ENCODE measurements at regions not wholly inside any gene's neighbourhood (a gene's known extent, or its start where the extent isn't known, plus 50 kb on each side); places are given as distances from the start of the nearest gene placed in this dataset.

DNA sequence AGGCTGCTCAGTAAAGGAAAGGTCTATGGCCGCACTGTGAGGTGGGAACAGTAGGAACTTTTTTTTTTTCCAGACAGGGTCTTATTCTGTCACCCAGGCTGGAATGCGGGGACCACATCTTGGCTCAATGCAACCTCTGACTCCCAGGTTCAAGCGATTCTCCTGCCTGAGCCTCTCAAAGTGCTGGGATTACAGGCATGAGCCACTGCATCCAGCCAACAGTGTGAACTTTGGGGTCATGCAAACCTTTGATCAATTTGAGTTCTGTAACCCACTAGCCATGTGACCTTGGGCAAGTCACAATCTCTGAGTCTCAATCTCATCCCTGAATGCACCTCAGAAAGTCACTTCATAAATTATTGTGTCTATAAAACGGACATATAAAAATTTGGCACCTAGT lies 286.8 kb upstream of the CTNNB1 start:
- DNase-seq (ENCODE audit: low spot score in 2 of 2) = no peak
- TF ChIP-seq POLR2A (IDR thresholded peaks at IDR 0.05) = no peak
- no peak for TF ChIP-seq POLR2AphosphoS5 (IDR thresholded peaks at IDR 0.05)
- TF ChIP-seq, protein P1, sequence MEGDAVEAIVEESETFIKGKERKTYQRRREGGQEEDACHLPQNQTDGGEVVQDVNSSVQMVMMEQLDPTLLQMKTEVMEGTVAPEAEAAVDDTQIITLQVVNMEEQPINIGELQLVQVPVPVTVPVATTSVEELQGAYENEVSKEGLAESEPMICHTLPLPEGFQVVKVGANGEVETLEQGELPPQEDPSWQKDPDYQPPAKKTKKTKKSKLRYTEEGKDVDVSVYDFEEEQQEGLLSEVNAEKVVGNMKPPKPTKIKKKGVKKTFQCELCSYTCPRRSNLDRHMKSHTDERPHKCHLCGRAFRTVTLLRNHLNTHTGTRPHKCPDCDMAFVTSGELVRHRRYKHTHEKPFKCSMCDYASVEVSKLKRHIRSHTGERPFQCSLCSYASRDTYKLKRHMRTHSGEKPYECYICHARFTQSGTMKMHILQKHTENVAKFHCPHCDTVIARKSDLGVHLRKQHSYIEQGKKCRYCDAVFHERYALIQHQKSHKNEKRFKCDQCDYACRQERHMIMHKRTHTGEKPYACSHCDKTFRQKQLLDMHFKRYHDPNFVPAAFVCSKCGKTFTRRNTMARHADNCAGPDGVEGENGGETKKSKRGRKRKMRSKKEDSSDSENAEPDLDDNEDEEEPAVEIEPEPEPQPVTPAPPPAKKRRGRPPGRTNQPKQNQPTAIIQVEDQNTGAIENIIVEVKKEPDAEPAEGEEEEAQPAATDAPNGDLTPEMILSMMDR (IDR thresholded peaks at IDR 0.05) = no peak
- intact Hi-C loops (cut with DNase I; ENCODE audit: low total_unique reads) = no loop called here
- H3K27ac ChIP-seq = no peak overlapping the region
- H3K4me1 ChIP-seq = no peaks in the 10 kb centered on the region
- H3K9me3 ChIP-seq = no peaks in the 10 kb centered on the region
- no peak overlapping the region for H3K4me3 ChIP-seq
- H3K36me3 ChIP-seq = no peaks in the 10 kb centered on the region
- no peaks in the 10 kb centered on the region for H3K27me3 ChIP-seq

DNA sequence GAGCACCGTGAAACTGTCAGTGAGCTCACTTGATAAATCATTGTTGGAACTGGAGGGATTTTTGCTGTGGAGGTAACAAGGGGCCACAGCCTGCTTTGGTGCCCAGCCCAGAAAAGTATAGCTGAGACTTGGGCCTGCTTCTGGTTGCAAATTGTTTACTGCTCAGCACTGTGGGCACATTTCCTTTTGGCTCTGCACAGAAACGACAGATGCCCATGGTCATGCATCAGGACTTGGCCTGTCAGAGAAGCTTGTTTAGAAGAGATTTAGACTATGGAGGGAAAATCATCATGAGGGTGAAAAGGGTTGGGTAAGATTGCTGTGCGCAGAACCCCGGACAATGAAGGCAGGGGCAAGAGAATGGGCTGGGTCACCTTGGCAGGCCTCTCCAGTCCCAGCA lies 286.1 kb upstream of the CTNNB1 start:
- TF ChIP-seq, protein P1 (IDR thresholded peaks at IDR 0.05) = no peak
- no peak for TF ChIP-seq POLR2AphosphoS5 (IDR thresholded peaks at IDR 0.05)
- TF ChIP-seq POLR2A (IDR thresholded peaks at IDR 0.05) = no peak
- DNase-seq (ENCODE audit: low spot score in 2 of 2) = no peak
- H3K27me3 ChIP-seq = no peaks in the 10 kb centered on the region
- intact Hi-C loops (cut with DNase I; ENCODE audit: low total_unique reads) = no loop called here
- H3K4me1 ChIP-seq = no peaks in the 10 kb centered on the region
- no peaks in the 10 kb centered on the region for H3K36me3 ChIP-seq
- H3K9me3 ChIP-seq = no peaks in the 10 kb centered on the region
- H3K27ac ChIP-seq = no peak overlapping the region
- no peak overlapping the region for H3K4me3 ChIP-seq

DNA sequence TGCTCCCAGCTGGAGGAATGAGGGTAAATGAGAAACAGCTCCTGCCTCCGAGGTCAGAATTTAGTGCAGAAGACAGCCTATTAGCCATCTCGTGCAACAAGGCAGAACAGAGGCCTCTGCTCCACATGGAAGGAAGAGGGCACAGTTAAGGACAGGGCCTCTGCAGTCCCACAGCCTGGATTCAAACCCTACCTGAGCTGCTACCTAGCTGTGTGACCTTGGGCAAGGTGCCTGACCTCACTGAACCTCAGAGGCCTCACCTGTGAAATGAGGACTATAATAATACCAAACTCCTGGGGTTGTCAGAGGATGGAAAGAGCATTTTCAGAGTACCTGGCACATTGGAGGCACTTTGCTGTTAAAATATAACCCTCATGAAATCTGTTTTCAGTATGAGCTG lies 285.7 kb upstream of the CTNNB1 start:
- Histone ChIP-seq H3K27ac (no peak overlapping the region), H3K27me3 (no peaks in the 10 kb centered on the region), H3K4me1 (no peaks in the 10 kb centered on the region), H3K9me3 (no peaks in the 10 kb centered on the region), H3K4me3 (no peak overlapping the region), H3K36me3 (no peaks in the 10 kb centered on the region)
- intact Hi-C loops (cut with DNase I; ENCODE audit: low total_unique reads) = no loop called here
- no peak for DNase-seq (ENCODE audit: low spot score in 2 of 2)
- no peak for TF ChIP-seq POLR2A (IDR thresholded peaks at IDR 0.05)
- TF ChIP-seq, protein P1 (IDR thresholded peaks at IDR 0.05) = no peak
- TF ChIP-seq POLR2AphosphoS5 (IDR thresholded peaks at IDR 0.05) = no peak

GRCh38 chr3:40914475-40914874 lies 284.8 kb upstream of the CTNNB1 start:
- TF ChIP-seq POLR2A (IDR thresholded peaks at IDR 0.05) (no peak), POLR2AphosphoS5 (IDR thresholded peaks at IDR 0.05) (no peak)
- TF ChIP-seq, protein P1 (IDR thresholded peaks at IDR 0.05) = no peak
- intact Hi-C loops (cut with DNase I; ENCODE audit: low total_unique reads) = no loop called here
- H3K27ac ChIP-seq = no peak overlapping the region
- DNase-seq (ENCODE audit: low spot score in 2 of 2) = no peak
- H3K4me3 ChIP-seq = no peak overlapping the region
- H3K4me1 ChIP-seq = no peaks in the 10 kb centered on the region
- H3K9me3 ChIP-seq = no peaks in the 10 kb centered on the region
- H3K36me3 ChIP-seq = no peaks in the 10 kb centered on the region
- H3K27me3 ChIP-seq = no peaks in the 10 kb centered on the region

- H3K9me3 ChIP-seq = no peaks in the 10 kb centered on the region
- intact Hi-C loops (cut with DNase I; ENCODE audit: low total_unique reads) = no loop called here
- H3K27me3 ChIP-seq = no peaks in the 10 kb centered on the region
- H3K4me3 ChIP-seq = no peak overlapping the region
- H3K27ac ChIP-seq = no peak overlapping the region
- no peaks in the 10 kb centered on the region for H3K4me1 ChIP-seq
- peak in 1 of 2 donors; percentile 45 for DNase-seq (ENCODE audit: low spot score in 2 of 2)
- no peaks in the 10 kb centered on the region for H3K36me3 ChIP-seq
- TF ChIP-seq POLR2AphosphoS5 (IDR thresholded peaks at IDR 0.05) (no peak), POLR2A (IDR thresholded peaks at IDR 0.05) (no peak)
- TF ChIP-seq, protein P1 (IDR thresholded peaks at IDR 0.05) = no peak
Observed at GRCh38 chr3:40915346-40915865, 283.9 kb upstream of the CTNNB1 start.

All from breast epithelium (tissue), 4 donors.